ENCODE measurements at regions not wholly inside any gene's neighbourhood (a gene's known extent, or its start where the extent isn't known, plus 50 kb on each side); places are given as distances from the start of the nearest gene placed in this dataset.

- no peaks in the 10 kb centered on the region for H3K27me3 ChIP-seq (ENCODE audit: insufficient read depth, low read length, poor library complexity, severe bottlenecking)
- no peaks in the 10 kb centered on the region for H3K79me2 ChIP-seq (ENCODE audit: insufficient read depth, low read length)
- no peaks in the 10 kb centered on the region for H3K9me2 ChIP-seq (replicated peaks; ENCODE audit: low read depth, low read length)
- H3F3A ChIP-seq (ENCODE audit: low read depth) = no peaks in the 10 kb centered on the region
- H3K4me2 ChIP-seq (ENCODE audit: low read depth, low read length, poor library complexity, severe bottlenecking) = no peak overlapping the region
- no peaks in the 10 kb centered on the region for H3K4me1 ChIP-seq (ENCODE audit: insufficient read depth, low read length, poor library complexity, severe bottlenecking)
- H2AFZ ChIP-seq (ENCODE audit: low read length) = no peak overlapping the region
- no peaks in the 10 kb centered on the region for H3K36me3 ChIP-seq (ENCODE audit: insufficient read depth, low read length)
- no peak overlapping the region for H3K4me3 ChIP-seq (ENCODE audit: low read length, poor library complexity, severe bottlenecking)
- no peak overlapping the region for H3K9ac ChIP-seq (ENCODE audit: low read depth, low read length, poor library complexity, severe bottlenecking)
- H3K9me3 ChIP-seq (ENCODE audit: insufficient read depth, low read depth, low read length) = no peaks in the 10 kb centered on the region
- no peaks in the 10 kb centered on the region for H4K20me1 ChIP-seq (ENCODE audit: insufficient read depth, low read length, poor library complexity, severe bottlenecking)
- no peak for TF ChIP-seq CTCF (conservative IDR thresholded peaks at IDR 0.05; ENCODE audit: low read length)
- TF ChIP-seq EZH2phosphoT487 (IDR thresholded peaks at IDR 0.05; ENCODE audit: borderline replicate concordance) = no peak
These were observed 231.7 kb downstream of the MZT1 start for GRCh38 chr13:72495681-72496080.

- no peak overlapping the region for H3K9ac ChIP-seq (ENCODE audit: low read depth, low read length, poor library complexity, severe bottlenecking)
- no peaks in the 10 kb centered on the region for H3K4me1 ChIP-seq (ENCODE audit: insufficient read depth, low read length, poor library complexity, severe bottlenecking)
- no peak overlapping the region for H3K4me3 ChIP-seq (ENCODE audit: low read length, poor library complexity, severe bottlenecking)
- no peak overlapping the region for H3K4me2 ChIP-seq (ENCODE audit: low read depth, low read length, poor library complexity, severe bottlenecking)
- no peaks in the 10 kb centered on the region for H3K36me3 ChIP-seq (ENCODE audit: insufficient read depth, low read length)
- H3K9me2 ChIP-seq (replicated peaks; ENCODE audit: low read depth, low read length) = no peaks in the 10 kb centered on the region
- H4K20me1 ChIP-seq (ENCODE audit: insufficient read depth, low read length, poor library complexity, severe bottlenecking) = no peaks in the 10 kb centered on the region
- no peaks in the 10 kb centered on the region for H3K27me3 ChIP-seq (ENCODE audit: insufficient read depth, low read length, poor library complexity, severe bottlenecking)
- no peaks in the 10 kb centered on the region for H3F3A ChIP-seq (ENCODE audit: low read depth)
- TF ChIP-seq EZH2phosphoT487 (IDR thresholded peaks at IDR 0.05; ENCODE audit: borderline replicate concordance) = no peak
- TF ChIP-seq CTCF (conservative IDR thresholded peaks at IDR 0.05; ENCODE audit: low read length) = no peak
- no peaks in the 10 kb centered on the region for H3K79me2 ChIP-seq (ENCODE audit: insufficient read depth, low read length)
- H2AFZ ChIP-seq (ENCODE audit: low read length) = no peak overlapping the region
- no peaks in the 10 kb centered on the region for H3K9me3 ChIP-seq (ENCODE audit: insufficient read depth, low read depth, low read length)
These were observed 237.7 kb downstream of the MZT1 start for GRCh38 chr13:72489751-72490150.

GRCh38 chr13:72473321-72473720, 254.1 kb downstream of the MZT1 start:
- no peaks in the 10 kb centered on the region for H3K9me3 ChIP-seq (ENCODE audit: insufficient read depth, low read depth, low read length)
- no peaks in the 10 kb centered on the region for H3K9me2 ChIP-seq (replicated peaks; ENCODE audit: low read depth, low read length)
- H3K4me2 ChIP-seq (ENCODE audit: low read depth, low read length, poor library complexity, severe bottlenecking) = no peak overlapping the region
- H3K9ac ChIP-seq (ENCODE audit: low read depth, low read length, poor library complexity, severe bottlenecking) = no peak overlapping the region
- no peaks in the 10 kb centered on the region for H3K4me1 ChIP-seq (ENCODE audit: insufficient read depth, low read length, poor library complexity, severe bottlenecking)
- no peak overlapping the region for H2AFZ ChIP-seq (ENCODE audit: low read length)
- no peaks in the 10 kb centered on the region for H3F3A ChIP-seq (ENCODE audit: low read depth)
- TF ChIP-seq EZH2phosphoT487 (IDR thresholded peaks at IDR 0.05; ENCODE audit: borderline replicate concordance) (no peak), CTCF (conservative IDR thresholded peaks at IDR 0.05; ENCODE audit: low read length) (no peak)
- H3K27me3 ChIP-seq (ENCODE audit: insufficient read depth, low read length, poor library complexity, severe bottlenecking) = no peaks in the 10 kb centered on the region
- H3K79me2 ChIP-seq (ENCODE audit: insufficient read depth, low read length) = no peaks in the 10 kb centered on the region
- H3K36me3 ChIP-seq (ENCODE audit: insufficient read depth, low read length) = no peaks in the 10 kb centered on the region
- H4K20me1 ChIP-seq (ENCODE audit: insufficient read depth, low read length, poor library complexity, severe bottlenecking) = no peaks in the 10 kb centered on the region
- no peak overlapping the region for H3K4me3 ChIP-seq (ENCODE audit: low read length, poor library complexity, severe bottlenecking)

All from Loucy (cell line).